Omental fat pad (tissue), 3 donors: ENCODE measurements at regions not wholly inside any gene's neighbourhood (a gene's known extent, or its start where the extent isn't known, plus 50 kb on each side); places are given as distances from the start of the nearest gene placed in this dataset.
"Not testable (repeated sequence)": the region's sequence is repeated elsewhere in the genome, so short reads cannot be mapped to it uniquely, and the experiment has no call there.

Experiments used
- ATAC-seq: fragments of 150-250 bp; one replicate; pipeline ENCODE4 v1.9.1; 2016; ENCODE audit warnings: mild to moderate bottlenecking, moderate library complexity; ENCODE audit not compliant: low FRiP score
- DNase-seq: peaks from one replicate; pipeline ENCODE4 v3.0.0-alpha.2; 2019; ENCODE audit warnings: low spot score
- TF ChIP-seq, protein P1 (sequence below), 3 donors: fragments of 450-650 bp; IDR thresholded peaks; one replicate each; pipeline ENCODE4 v1.5.1; 2016 to 2017; ENCODE audit warnings: antibody characterized with exemption in 3 of 3, mild to moderate bottlenecking in 3 of 3, moderate library complexity in 2 of 3

DNA sequence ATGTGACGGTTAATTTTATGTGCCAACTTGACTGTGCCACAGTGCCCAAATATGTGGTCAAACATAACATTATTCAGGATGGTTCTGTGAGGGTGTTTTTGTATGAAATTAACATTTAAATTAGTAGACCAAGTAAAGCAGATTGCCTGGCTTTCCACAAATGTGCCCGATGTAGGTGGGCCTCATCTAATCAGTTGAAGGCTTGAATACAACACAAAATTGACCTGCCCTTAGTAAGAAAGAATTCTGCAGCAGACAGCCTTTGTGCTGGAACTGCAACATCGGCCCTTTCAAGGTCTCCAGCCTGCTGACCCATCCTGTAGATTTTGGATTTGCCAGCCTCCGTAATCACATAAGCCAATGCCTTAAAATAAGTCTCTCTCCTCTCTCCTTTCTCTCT is 215.9 kb downstream of the MEX3B start:
- no peak for DNase-seq

DNA sequence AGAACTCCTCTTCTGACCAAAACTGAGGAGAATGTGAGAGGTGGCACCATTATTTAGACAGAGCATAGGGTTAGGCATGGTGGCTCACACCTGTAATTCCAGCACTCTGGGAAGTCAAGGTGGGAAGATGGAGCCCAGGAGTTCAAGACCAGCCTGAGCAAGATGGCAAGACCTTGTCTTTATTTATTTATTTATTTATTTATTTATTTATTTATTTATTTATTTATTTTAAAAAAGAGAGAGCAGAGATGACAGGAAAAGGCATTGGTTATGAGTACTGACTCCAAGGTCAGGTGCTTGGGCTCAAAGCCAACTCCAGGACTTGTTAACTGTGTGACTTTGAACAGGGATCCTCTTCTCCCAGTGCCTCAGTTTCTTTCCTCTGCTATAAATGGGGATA is 217.7 kb downstream of the MEX3B start:
- TF ChIP-seq, protein P1, sequence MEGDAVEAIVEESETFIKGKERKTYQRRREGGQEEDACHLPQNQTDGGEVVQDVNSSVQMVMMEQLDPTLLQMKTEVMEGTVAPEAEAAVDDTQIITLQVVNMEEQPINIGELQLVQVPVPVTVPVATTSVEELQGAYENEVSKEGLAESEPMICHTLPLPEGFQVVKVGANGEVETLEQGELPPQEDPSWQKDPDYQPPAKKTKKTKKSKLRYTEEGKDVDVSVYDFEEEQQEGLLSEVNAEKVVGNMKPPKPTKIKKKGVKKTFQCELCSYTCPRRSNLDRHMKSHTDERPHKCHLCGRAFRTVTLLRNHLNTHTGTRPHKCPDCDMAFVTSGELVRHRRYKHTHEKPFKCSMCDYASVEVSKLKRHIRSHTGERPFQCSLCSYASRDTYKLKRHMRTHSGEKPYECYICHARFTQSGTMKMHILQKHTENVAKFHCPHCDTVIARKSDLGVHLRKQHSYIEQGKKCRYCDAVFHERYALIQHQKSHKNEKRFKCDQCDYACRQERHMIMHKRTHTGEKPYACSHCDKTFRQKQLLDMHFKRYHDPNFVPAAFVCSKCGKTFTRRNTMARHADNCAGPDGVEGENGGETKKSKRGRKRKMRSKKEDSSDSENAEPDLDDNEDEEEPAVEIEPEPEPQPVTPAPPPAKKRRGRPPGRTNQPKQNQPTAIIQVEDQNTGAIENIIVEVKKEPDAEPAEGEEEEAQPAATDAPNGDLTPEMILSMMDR (IDR thresholded peaks at IDR 0.05), result no peak
- DNase-seq (no peak), ATAC-seq (no peak)

More for the DNA sequence above, 215.9 kb downstream of the MEX3B start:
- no peak for ATAC-seq
- TF ChIP-seq, protein P1 (IDR thresholded peaks at IDR 0.05), result no peak

DNA sequence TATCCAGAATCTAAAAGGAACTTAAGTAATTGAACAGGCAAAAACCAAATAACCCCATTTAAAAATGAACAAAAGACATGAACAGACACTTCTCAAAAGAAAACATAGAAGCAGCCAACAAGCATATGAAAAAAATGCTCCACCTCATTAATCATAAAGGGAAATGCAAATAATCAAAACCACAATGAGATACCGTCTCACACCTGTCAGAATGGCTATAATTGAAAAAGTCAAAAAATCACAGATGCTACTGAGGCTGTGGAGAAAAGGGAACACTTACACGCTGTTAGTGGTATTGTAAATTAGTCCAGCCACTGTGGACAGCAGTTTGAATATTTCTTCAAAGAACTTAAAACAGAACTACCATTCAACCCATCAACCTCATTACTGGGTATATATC is 220.7 kb downstream of the MEX3B start:
- no peak for DNase-seq
- TF ChIP-seq, protein P1 (IDR thresholded peaks at IDR 0.05), result no peak
- ATAC-seq, result no peak

DNA sequence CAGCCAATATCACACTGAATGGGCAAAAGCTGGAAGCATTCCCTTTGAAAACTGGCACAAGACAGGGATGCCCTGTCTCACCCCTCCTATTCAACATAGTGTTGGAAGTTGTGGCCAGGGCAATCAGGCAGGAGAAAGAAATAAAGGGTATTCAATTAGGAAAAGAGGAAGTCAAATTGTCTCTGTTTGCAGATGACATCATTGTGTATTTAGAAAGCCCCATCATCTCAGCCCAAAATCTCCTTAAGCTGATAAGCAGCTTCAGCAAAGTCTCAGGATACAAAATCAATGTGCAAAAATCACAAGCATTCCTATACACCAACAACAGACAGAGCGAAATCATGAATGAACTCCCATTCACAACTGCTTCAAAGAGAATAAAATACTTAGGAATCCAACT is 223.2 kb downstream of the MEX3B start:
- not testable (repeated sequence) for DNase-seq

DNA sequence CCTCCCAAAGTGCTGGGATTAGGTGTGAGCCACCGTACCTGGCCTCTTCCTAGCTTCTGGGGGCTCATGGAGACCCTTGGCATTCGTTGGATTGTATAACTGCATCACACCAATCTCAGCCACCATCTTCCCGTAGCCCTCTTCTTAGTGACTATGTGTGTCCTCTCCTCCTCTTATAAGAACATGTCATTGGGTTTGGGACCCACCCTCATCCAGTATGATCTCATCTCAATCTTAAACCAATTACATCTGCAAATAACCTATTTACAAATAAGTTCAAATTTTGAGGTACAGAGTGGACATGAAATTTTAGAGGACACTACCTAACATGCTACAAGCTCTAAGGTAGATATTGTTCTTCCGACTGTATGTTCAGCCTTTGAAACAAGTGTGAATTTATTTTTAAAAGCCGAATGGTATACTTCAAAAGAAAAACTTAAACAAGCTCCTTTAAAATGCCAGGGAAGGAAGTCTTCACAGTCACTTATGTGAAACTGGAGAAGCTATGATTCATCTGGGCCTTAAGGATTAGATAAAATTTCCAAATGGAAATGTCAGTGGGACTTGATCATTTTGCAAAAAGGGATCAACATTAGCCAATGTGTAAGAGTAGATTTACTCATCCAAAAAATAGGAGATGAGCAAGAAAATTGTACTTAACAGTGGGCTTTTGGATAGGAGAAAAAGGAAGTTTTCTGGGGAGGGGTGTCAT is 225.7 kb downstream of the MEX3B start:
- ATAC-seq (no peak), DNase-seq (no peak)
- TF ChIP-seq, protein P1 (IDR thresholded peaks at IDR 0.05), result no peak

More for the DNA sequence above, 223.2 kb downstream of the MEX3B start:
- not testable (repeated sequence) for ATAC-seq

DNA sequence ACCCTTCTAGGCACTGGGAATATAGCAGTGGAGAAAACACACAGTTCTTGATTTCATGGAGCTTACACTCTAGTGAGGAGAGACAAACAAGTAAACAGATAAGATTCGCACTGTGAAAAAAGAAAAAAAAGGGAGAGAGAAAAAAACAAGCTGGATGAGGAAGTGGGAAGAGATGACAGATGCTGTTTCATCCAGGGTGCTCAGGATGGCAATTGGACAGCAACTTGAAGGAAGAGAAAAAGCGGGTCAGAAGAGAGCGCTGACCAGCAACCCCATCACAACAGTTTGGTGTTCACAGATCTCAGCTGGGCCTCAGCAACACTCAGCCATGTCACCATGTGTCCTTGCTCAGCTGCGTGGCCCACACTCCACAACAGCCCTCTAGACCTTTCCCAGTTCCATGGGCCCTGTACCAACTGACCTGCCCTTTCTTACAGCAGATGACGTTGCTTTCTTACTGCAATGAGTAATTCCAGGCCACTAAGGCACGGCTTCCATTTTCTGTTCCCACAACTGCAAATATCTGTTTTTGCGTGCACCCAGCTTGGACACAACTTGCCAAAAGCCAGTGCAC is 230.8 kb downstream of the MEX3B start:
- TF ChIP-seq, protein P1 (IDR thresholded peaks at IDR 0.05), result no peak
- ATAC-seq (no peak), DNase-seq (no peak)

DNA sequence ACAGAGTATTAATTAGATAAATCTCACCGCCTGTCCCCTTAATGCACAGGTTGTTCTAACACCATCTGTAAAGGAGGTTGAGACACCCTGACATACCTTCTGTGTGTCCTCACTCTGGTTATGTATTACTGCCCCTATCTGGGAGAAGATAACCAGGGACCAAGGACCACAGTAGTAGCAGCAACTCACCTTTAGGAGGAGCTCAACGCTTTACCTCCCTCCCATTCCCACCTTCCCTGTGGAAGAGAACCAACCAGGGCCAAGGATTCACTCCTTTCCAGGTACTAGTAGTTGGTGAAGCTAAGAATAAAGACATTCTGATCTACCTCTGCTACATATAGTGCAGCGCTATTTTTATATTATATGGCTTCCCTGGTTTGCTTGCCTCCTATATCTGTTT is 232.6 kb downstream of the MEX3B start:
- TF ChIP-seq, protein P1 (IDR thresholded peaks at IDR 0.05), result no peak
- no peak for ATAC-seq
- no peak for DNase-seq
